CD4-positive, alpha-beta T cell treated with Interleukin-17A for 1 hour (primary cell): ENCODE measurements at regions not wholly inside any gene's neighbourhood (a gene's known extent, or its start where the extent isn't known, plus 50 kb on each side); places are given as distances from the start of the nearest gene placed in this dataset.
"Not testable (repeated sequence)": the region's sequence is repeated elsewhere in the genome, so short reads cannot be mapped to it uniquely, and the experiment has no call there.

Experiments used
- DNase-seq: peaks from one replicate; pipeline ENCODE4 v3.0.0-alpha.2; 2020

GRCh38 chr3:188974856-188975599 is 196.7 kb upstream of the TPRG1 start:
- DNase-seq = peak; percentile 41

GRCh38 chr3:188975600-188976314 is 196.0 kb upstream of the TPRG1 start:
- no peak for DNase-seq

DNA sequence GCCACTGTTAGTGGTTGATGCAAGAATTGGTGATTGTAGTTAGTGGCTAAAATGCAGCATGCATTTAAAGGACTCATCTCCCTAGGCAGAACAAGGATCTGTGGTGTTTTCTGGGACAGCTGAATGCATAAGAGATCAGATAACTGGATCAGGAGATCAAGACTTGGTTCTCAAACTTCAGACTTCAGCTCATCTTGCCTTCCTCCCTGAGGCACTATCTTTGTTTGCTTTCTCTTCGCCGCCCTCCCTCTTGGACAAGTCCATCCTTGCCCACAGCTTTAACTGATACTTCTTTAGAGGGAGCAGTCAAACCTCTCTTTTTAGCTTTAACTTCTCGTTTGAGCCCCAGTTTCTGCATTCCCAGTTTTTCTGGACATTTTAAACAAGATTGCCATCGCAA is 195.4 kb upstream of the TPRG1 start:
- no peak for DNase-seq

GRCh38 chr3:188978421-188979171 is 193.2 kb upstream of the TPRG1 start:
- DNase-seq = no peak

DNA sequence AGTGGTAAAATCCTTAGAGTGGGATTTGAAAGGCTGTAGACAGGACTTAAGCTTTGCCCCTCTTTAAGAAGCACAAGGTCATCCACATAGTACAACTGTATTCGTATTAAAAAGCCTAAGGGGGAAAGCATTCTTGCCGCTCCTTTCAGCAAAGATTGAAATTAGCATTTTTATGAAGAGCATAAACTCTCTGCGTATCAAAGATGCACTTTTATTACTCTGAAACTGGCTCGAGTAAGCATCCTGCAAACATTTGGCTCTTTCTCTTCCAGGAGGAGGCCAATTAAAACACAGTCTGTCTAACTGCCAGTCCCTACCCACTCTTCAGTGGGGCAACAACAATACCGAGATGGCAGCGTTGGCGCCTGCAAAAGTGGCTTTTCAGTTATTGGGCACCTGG is 192.5 kb upstream of the TPRG1 start:
- DNase-seq = no peak

- DNase-seq = no peak
These were observed 192.0 kb upstream of the TPRG1 start for GRCh38 chr3:188979669-188980310.

GRCh38 chr3:188993181-188993580 is 178.6 kb upstream of the TPRG1 start:
- DNase-seq = no peak

DNA sequence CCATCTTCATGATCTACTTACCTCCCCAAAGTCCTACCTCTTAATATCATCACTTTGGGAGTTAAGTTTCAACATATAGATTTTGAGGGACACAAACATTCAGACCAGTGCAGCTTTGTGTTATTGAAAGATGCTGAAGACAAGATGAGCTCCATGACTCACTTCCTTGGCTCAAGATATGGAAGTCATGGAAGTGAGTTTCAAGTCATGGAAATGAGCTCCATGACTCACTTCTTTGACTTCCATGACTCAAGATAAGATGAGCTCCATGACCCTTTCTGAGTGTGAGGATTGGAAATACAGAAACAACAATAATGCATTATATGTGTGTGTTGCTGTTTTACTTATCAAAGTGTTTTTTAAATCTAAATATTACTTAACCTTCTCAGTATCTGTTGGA is 170.2 kb upstream of the TPRG1 start:
- DNase-seq = no peak

DNA sequence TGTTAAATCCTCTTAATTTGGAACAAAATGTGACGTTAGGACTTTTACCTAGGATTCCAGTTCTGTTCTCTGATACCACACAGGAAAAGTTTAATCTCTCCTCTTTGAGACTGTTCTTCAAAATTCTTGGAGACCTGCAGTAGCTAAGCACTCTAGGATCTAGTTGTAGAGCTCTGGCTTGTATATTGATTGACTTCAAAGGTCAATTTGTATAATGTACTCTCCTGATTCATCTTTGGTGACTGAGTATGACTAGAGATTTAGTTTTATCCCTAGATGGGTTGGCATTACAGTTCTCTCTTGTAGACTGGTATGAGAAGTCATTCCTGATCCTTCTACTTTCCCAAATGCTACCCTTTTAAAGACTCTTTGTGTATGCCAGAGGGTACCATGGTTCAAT is 168.4 kb upstream of the TPRG1 start:
- DNase-seq = no peak

DNA sequence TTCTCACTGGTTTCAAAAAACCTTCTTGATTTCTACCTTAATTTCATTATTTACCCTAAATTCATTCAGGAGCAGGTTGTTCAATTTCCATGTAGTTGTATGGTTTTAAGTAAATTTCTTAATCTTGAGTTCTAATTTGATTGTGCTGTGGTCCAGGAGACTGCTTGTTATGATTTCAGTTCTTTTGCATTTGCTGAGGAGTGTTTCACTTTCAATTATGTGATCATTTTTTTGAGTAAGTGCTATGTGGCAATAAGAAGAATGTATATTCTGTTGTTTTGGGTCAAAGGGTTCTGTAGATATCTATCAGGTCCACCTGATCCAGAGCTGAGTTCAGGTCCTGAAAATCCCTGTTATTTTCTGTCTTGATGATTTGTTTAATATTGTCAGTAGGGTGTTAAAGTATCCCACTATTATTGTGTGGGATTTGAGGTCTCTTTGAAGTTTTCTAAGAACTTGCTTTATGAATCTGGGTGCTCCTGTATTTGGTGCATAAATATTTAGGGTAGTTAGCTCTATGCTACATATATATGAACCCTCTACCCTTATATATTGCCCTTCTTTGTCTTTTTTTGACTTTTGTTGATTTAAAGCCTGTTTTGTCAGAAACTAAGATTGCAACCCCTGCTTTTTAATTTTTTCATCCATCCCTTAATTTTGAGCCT is 158.4 kb upstream of the TPRG1 start:
- DNase-seq = no peak

- no peak for DNase-seq
These were observed 157.2 kb upstream of the TPRG1 start for GRCh38 chr3:189014526-189014925.

- not testable (repeated sequence) for DNase-seq
These were observed 148.9 kb upstream of the TPRG1 start for GRCh38 chr3:189022576-189023466.

DNA sequence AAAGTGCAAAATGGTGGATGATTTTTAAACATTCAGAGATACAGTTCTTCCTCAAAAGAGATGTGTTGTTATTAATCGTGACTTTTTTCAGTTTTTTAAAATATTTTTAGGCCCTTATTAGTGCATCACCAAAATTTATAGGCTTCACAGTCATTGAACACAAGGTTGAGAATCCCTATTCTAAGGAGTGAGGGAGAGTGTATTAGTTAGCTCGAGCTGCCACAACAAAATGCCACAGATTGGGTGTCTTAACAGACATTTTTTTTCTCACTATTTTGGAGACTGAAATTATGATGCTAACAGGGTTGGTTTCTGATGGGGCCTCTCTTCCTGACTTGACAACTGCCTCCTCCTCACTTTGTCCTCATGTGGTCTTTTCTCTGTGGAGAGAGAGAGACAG is 145.9 kb upstream of the TPRG1 start:
- no peak for DNase-seq

DNA sequence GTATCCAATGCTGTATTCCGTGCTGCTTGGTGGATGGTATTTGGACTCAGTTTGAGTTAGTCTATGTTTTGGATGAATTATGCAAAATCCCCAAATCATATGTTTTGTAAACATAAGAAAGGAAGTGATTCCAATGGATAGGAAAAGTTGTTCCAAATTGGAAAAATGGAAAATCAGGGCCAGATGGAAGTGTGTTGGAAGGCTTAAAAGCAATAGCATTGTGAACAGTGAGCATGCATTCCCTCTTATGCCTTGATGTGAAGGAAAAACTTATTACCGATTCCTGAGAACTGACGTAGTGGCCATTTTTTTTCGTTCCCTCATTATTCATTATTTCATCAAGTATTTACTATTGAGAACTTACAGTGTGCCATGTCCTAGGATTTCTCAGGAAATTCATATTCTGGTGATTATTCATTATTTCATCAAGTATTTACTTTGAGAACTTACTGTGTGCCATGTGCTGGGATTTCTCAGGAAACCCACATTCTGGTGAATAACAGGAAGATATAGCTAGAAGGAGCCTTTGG is 144.1 kb upstream of the TPRG1 start:
- no peak for DNase-seq

DNA sequence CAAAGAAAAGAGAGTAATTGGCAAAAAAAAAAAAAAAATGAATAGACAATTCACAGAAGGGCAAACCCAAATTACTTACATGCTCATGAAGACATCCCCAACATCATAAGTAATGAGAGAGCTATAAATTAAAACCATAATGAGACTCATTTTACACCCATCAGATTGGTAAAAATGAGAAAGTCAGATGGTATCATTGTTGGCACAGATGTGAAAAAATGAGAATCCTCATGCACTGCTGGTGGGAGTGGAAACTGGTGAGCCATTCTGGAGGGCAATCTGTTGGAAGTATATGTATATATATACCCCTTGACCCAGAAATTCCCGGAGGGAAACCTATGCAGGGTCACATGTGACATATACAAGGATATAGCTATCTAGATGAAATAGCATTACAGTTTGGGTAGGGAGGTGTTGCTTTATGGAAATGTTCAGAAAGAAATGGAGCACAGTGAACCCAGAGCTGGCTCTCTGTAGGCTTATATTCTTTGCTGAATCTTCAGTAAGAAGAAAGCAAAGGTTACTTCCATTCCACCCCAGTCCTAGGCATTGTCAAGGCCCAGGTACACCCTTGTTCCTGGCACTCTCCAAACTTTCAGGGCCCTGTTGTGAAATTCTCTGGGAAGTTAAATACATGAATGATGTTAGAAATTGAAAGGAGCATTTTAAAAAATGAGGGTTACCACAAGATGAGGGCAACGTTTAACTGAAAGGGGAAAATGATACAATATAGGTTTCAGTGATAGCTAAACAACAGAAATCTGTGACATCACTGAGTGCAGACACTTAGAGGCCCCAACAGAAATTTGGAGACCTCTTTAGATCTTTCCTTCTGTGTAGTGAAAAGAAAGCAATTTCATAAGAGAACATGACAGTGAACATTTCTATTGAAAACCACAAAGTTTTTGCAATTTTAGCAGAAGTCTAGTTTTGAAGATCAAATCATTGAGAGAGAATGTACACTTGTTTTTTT is 132.7 kb upstream of the TPRG1 start:
- no peak for DNase-seq

GRCh38 chr3:189040656-189041335 is 131.0 kb upstream of the TPRG1 start:
- DNase-seq = no peak

- DNase-seq = peak; percentile 85
These were observed 130.2 kb upstream of the TPRG1 start for GRCh38 chr3:189041482-189042090.

DNA sequence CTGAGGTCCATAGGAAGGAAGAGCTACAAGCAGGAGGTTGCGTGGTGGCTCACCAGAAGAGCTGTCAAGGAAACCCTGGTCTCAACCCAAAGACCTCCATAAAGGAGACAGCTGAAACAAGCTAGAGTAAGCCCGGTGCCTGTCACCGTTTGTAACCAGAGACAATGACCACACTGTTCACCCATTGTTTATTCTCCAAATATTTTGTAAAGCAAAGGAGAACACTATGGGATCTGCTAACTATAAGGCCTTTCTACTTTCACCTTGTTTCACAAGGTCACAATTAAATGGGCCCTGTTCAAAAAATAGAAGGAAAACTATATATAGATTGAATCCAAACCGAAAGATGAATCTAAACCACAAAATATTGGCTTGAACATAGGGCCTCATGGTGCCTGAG is 128.9 kb upstream of the TPRG1 start:
- DNase-seq = no peak
